ENCODE measurements at regions not wholly inside any gene's neighbourhood (a gene's known extent, or its start where the extent isn't known, plus 50 kb on each side); places are given as distances from the start of the nearest gene placed in this dataset.

- TF ChIP-seq POLR2AphosphoS5 (IDR thresholded peaks at IDR 0.05; ENCODE audit: low read depth, low read length) (no peak), CAMTA2 (CRISPR knock-in tag; IDR thresholded peaks at IDR 0.05; ENCODE audit: borderline replicate concordance) (no peak), YEATS4 (CRISPR knock-in tag; IDR thresholded peaks at IDR 0.05; ENCODE audit: borderline replicate concordance) (no peak), PBX3 (CRISPR knock-in tag; IDR thresholded peaks at IDR 0.05; ENCODE audit: borderline replicate concordance) (no peak), ZBTB8A (CRISPR knock-in tag; IDR thresholded peaks at IDR 0.05; ENCODE audit: borderline replicate concordance, low read depth) (no peak), ZNF513 (CRISPR knock-in tag; conservative IDR thresholded peaks at IDR 0.05) (no peak), MTA3 (CRISPR knock-in tag; IDR thresholded peaks at IDR 0.05) (no peak), ZIK1 (CRISPR knock-in tag; IDR thresholded peaks at IDR 0.05; ENCODE audit: borderline replicate concordance, low read depth) (no peak), ZNF224 (CRISPR knock-in tag; IDR thresholded peaks at IDR 0.05) (no peak), SMC3 (IDR thresholded peaks at IDR 0.05; ENCODE audit: low read length) (no peak), KLF11 (CRISPR knock-in tag; IDR thresholded peaks at IDR 0.05) (no peak), EP300 (IDR thresholded peaks at IDR 0.05; ENCODE audit: low read depth in 2 of 2, low read length in 2 of 2) (no peak), EP300 (CRISPR knock-in tag; IDR thresholded peaks at IDR 0.05; ENCODE audit: borderline replicate concordance) (no peak), ATF4 (CRISPR knock-in tag; IDR thresholded peaks at IDR 0.05) (no peak)
Observed at GRCh38 chr4:20403290-20403689, 151.6 kb downstream of the SLIT2 start.
